GM12865 (cell line): ENCODE measurements at regions not wholly inside any gene's neighbourhood (a gene's known extent, or its start where the extent isn't known, plus 50 kb on each side); places are given as distances from the start of the nearest gene placed in this dataset.

Source experiments
- DNase-seq: peaks from one replicate; pipeline ENCODE4 v3.0.0; 2010; ENCODE audit warnings: low read depth
- H3K4me3 ChIP-seq: 2 replicates; pipeline ENCODE4 v1.5.1; 2011; ENCODE audit warnings: mild to moderate bottlenecking, low read depth, low read length, control low read depth
- CTCF ChIP-seq: IDR thresholded peaks from 2 replicates; pipeline ENCODE4 v1.5.1; 2011; ENCODE audit warnings: low read length, control low read depth, low read depth, inconsistent platforms; ENCODE audit not compliant: insufficient read depth; ENCODE audit errors: missing control alignments

- no peak for TF ChIP-seq CTCF
- no peak overlapping the region for H3K4me3 ChIP-seq
- no peak for DNase-seq
Observed at GRCh38 chr20:41861772-41862422, 243.7 kb upstream of the CHD6 start.

GRCh38 chr20:41854765-41855164, 236.6 kb upstream of the CHD6 start:
- H3K4me3 ChIP-seq: no peak overlapping the region
- no peak for TF ChIP-seq CTCF
- no peak for DNase-seq

GRCh38 chr20:41853806-41854205, 235.6 kb upstream of the CHD6 start:
- no peak for DNase-seq
- TF ChIP-seq CTCF: no peak
- no peak overlapping the region for H3K4me3 ChIP-seq

- no peak overlapping the region for H3K4me3 ChIP-seq
- no peak for TF ChIP-seq CTCF
- no peak for DNase-seq
Observed at GRCh38 chr20:41848180-41848579, 230.0 kb upstream of the CHD6 start.

- no peak for DNase-seq
- no peak overlapping the region for H3K4me3 ChIP-seq
- TF ChIP-seq CTCF: no peak
Observed at GRCh38 chr20:41837669-41838224, 219.6 kb upstream of the CHD6 start.

- TF ChIP-seq CTCF: no peak
- no peak overlapping the region for H3K4me3 ChIP-seq
- no peak for DNase-seq
Observed at GRCh38 chr20:41833739-41834138, 215.6 kb upstream of the CHD6 start.

- peak; percentile 1 for DNase-seq
- TF ChIP-seq CTCF: no peak
- no peak overlapping the region for H3K4me3 ChIP-seq
Observed at GRCh38 chr20:41830702-41831101, 212.5 kb upstream of the CHD6 start.
